CD4-positive, alpha-beta T cell treated with Interleukin-6 for 4 hours (primary cell): ENCODE measurements at regions not wholly inside any gene's neighbourhood (a gene's known extent, or its start where the extent isn't known, plus 50 kb on each side); places are given as distances from the start of the nearest gene placed in this dataset.
"Not testable (repeated sequence)": the region's sequence is repeated elsewhere in the genome, so short reads cannot be mapped to it uniquely, and the experiment has no call there.

ENCODE experiments used
- DNase-seq: peaks from one replicate; pipeline ENCODE4 v3.0.0-alpha.2; 2020; ENCODE audit warnings: mixed read lengths

- DNase-seq = no peak
Observed at GRCh38 chr3:8273479-8273878, 228.1 kb upstream of the LMCD1 start.

GRCh38 chr3:8276056-8276455 lies 225.6 kb upstream of the LMCD1 start:
- DNase-seq = no peak

GRCh38 chr3:8276506-8276905 lies 225.1 kb upstream of the LMCD1 start:
- no peak for DNase-seq

GRCh38 chr3:8278448-8278847 lies 223.2 kb upstream of the LMCD1 start:
- no peak for DNase-seq

GRCh38 chr3:8279476-8279875 lies 222.1 kb upstream of the LMCD1 start:
- DNase-seq = no peak

- DNase-seq = no peak
Observed at GRCh38 chr3:8279886-8280550, 221.6 kb upstream of the LMCD1 start.

- DNase-seq = no peak
Observed at GRCh38 chr3:8282541-8283165, 219.0 kb upstream of the LMCD1 start.

GRCh38 chr3:8283193-8283592 lies 218.4 kb upstream of the LMCD1 start:
- DNase-seq = no peak

GRCh38 chr3:8286086-8286485 lies 215.5 kb upstream of the LMCD1 start:
- DNase-seq = no peak

GRCh38 chr3:8286749-8287148 lies 214.9 kb upstream of the LMCD1 start:
- no peak for DNase-seq

GRCh38 chr3:8290611-8291010 lies 211.0 kb upstream of the LMCD1 start:
- DNase-seq = no peak

GRCh38 chr3:8296461-8296860 lies 205.2 kb upstream of the LMCD1 start:
- DNase-seq = no peak

GRCh38 chr3:8298021-8298954 lies 203.3 kb upstream of the LMCD1 start:
- no peak for DNase-seq

- no peak for DNase-seq
Observed at GRCh38 chr3:8301977-8302735, 199.5 kb upstream of the LMCD1 start.

GRCh38 chr3:8303466-8303865 lies 198.2 kb upstream of the LMCD1 start:
- no peak for DNase-seq

GRCh38 chr3:8305371-8305770 lies 196.3 kb upstream of the LMCD1 start:
- no peak for DNase-seq

GRCh38 chr3:8307545-8308110 lies 194.0 kb upstream of the LMCD1 start:
- DNase-seq = no peak

- no peak for DNase-seq
Observed at GRCh38 chr3:8311321-8311720, 190.3 kb upstream of the LMCD1 start.

- DNase-seq = no peak
Observed at GRCh38 chr3:8312685-8313084, 188.9 kb upstream of the LMCD1 start.

GRCh38 chr3:8313560-8314267 lies 187.9 kb upstream of the LMCD1 start:
- no peak for DNase-seq

- DNase-seq = not testable (repeated sequence)
Observed at GRCh38 chr3:8315526-8315925, 186.1 kb upstream of the LMCD1 start.
